ENCODE measurements at regions not wholly inside any gene's neighbourhood (a gene's known extent, or its start where the extent isn't known, plus 50 kb on each side); places are given as distances from the start of the nearest gene placed in this dataset.

DNA sequence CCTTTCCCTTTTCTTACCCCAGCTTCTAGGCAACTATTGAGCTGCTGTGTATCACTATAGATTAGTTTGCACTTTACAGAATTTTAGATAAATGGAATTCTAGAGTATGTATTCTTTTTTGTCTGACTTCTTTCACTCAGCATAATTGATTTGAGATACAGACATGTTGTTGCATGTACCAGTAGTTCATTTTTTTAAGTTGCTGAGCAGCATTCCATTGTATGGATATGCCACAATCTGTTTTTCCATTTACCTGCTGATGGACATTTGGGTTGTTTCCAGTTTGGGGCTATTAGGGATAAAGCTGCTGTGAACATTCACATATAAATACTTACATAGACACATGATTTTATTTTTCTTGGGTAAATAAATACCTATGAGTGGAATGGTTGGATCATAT, 135.7 kb downstream of the IGF1 start:
- TF ChIP-seq CTCF (IDR thresholded peaks at IDR 0.05) (no peak), POLR2A (IDR thresholded peaks at IDR 0.05) (no peak)
